ENCODE measurements at regions not wholly inside any gene's neighbourhood (a gene's known extent, or its start where the extent isn't known, plus 50 kb on each side); places are given as distances from the start of the nearest gene placed in this dataset.

DNA sequence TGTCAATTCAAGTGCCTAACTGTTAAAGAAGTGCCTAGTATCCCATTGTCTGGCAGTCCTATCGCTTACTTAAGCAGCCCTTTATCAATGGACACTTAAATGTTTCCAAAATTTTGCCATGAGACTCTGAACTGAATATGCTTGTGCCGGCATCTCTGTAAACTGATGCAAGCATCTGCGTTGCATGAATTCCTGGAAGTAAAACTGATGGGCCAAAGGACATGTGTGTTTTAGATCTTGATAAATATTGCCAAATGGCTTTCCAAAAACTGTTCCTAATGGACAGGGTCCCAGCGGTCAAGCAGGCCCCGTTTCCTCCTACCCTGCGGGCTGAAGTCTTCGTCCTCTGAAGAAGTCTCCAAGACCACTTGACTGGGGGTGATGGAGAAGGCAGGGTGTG lies 121.3 kb upstream of the ZNF516 start (continued):
- no peak for TF ChIP-seq RAD21 (IDR thresholded peaks at IDR 0.05 in 1 of 2, conservative IDR thresholded peaks at IDR 0.05 in 1 of 2; ENCODE audit: low read depth in 2 of 2, low read length in 2 of 2)
- TF ChIP-seq, protein P1, sequence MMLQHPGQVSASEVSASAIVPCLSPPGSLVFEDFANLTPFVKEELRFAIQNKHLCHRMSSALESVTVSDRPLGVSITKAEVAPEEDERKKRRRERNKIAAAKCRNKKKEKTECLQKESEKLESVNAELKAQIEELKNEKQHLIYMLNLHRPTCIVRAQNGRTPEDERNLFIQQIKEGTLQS (IDR thresholded peaks at IDR 0.05; ENCODE audit: insufficient read depth, low read depth, low read length) = no peak

Data from H1 (cell line).